H9 (cell line): ENCODE measurements at regions not wholly inside any gene's neighbourhood (a gene's known extent, or its start where the extent isn't known, plus 50 kb on each side); places are given as distances from the start of the nearest gene placed in this dataset.

Experiments
- DNase-seq: peaks from one replicate; pipeline ENCODE4 v3.0.0-alpha.2; 2017
- H2AFZ ChIP-seq: one replicate; pipeline ENCODE4 v1.6.1; 2013; ENCODE audit warnings: mild to moderate bottlenecking, low read length, control low read depth, moderate library complexity
- H2AK5ac ChIP-seq: 2 replicates; pipeline ENCODE4 v1.6.1; 2013; ENCODE audit warnings: low read length, control low read depth, mixed read lengths; ENCODE audit not compliant: insufficient read length
- H2BK120ac ChIP-seq: one replicate; pipeline ENCODE4 v1.6.1; 2013; ENCODE audit warnings: low read depth, mild to moderate bottlenecking, low read length, control low read depth, inconsistent platforms; ENCODE audit not compliant: poor library complexity, severe bottlenecking
- H2BK12ac ChIP-seq: 2 replicates; pipeline ENCODE4 v1.6.1; 2013; ENCODE audit warnings: low read length, control low read depth, mixed read lengths, low read depth; ENCODE audit not compliant: insufficient read length
- H2BK15ac ChIP-seq: 2 replicates; pipeline ENCODE4 v1.6.1; 2013; ENCODE audit warnings: low read depth, low read length, control low read depth
- H2BK20ac ChIP-seq: one replicate; pipeline ENCODE4 v1.6.1; 2013; ENCODE audit warnings: low read depth, mild to moderate bottlenecking, low read length, control low read depth, inconsistent platforms; ENCODE audit not compliant: poor library complexity, severe bottlenecking
- H2BK5ac ChIP-seq: 2 replicates; pipeline ENCODE4 v1.6.1; 2013; ENCODE audit warnings: low read length, control low read depth, mixed read lengths; ENCODE audit not compliant: insufficient read length
- H3K14ac ChIP-seq: 2 replicates; pipeline ENCODE4 v1.6.1; 2013; ENCODE audit warnings: low read length, control low read depth; ENCODE audit not compliant: insufficient read depth
- H3K18ac ChIP-seq: 2 replicates; pipeline ENCODE4 v1.6.1; 2013; ENCODE audit warnings: low read depth, mild to moderate bottlenecking, mixed read lengths, low read length, control low read depth; ENCODE audit not compliant: insufficient read length
- H3K23ac ChIP-seq: 2 replicates; pipeline ENCODE4 v1.6.1; 2013; ENCODE audit warnings: low read length, control low read depth, mixed read lengths, low read depth; ENCODE audit not compliant: insufficient read length
- H3K23me2 ChIP-seq: 2 replicates; pipeline ENCODE4 v1.6.1; 2013; ENCODE audit warnings: low read depth, mild to moderate bottlenecking, mixed read lengths, low read length, control low read depth; ENCODE audit not compliant: insufficient read length, poor library complexity, severe bottlenecking
- H3K27ac ChIP-seq: 2 replicates; pipeline ENCODE4 v1.5.1; 2013; ENCODE audit warnings: low read length, control low read depth, mixed read lengths, low read depth; ENCODE audit not compliant: insufficient read length
- H3K27me3 ChIP-seq: 2 replicates; pipeline ENCODE4 v1.6.1; 2013; ENCODE audit warnings: low read length, control low read depth, inconsistent platforms; ENCODE audit not compliant: insufficient read depth
- H3K4ac ChIP-seq: 2 replicates; pipeline ENCODE4 v1.6.1; 2013; ENCODE audit warnings: low read depth, mild to moderate bottlenecking, control low read depth, inconsistent platforms, low read length, moderate library complexity
- H3K4me1 ChIP-seq: 2 replicates; pipeline ENCODE4 v1.6.1; 2013; ENCODE audit warnings: low read length, control low read depth, inconsistent platforms; ENCODE audit not compliant: insufficient read depth
- H3K4me2 ChIP-seq: 2 replicates; pipeline ENCODE4 v1.6.1; 2013; ENCODE audit warnings: low read length, control low read depth, mixed read lengths; ENCODE audit not compliant: insufficient read length, insufficient read depth
- H3K56ac ChIP-seq: 2 replicates; pipeline ENCODE4 v1.6.1; 2013; ENCODE audit warnings: low read depth, mild to moderate bottlenecking, mixed read lengths, low read length, control low read depth; ENCODE audit not compliant: insufficient read length
- H3K79me1 ChIP-seq: 2 replicates; pipeline ENCODE4 v1.6.1; 2013; ENCODE audit warnings: low read depth, mild to moderate bottlenecking, moderate library complexity, low read length, control low read depth, inconsistent platforms; ENCODE audit not compliant: insufficient read depth, poor library complexity, severe bottlenecking
- H3K79me2 ChIP-seq: 2 replicates; pipeline ENCODE4 v1.6.1; 2013; ENCODE audit warnings: low read length, control low read depth, inconsistent platforms; ENCODE audit not compliant: insufficient read depth
- H3K9ac ChIP-seq: 2 replicates; pipeline ENCODE4 v1.6.1; 2013; ENCODE audit warnings: low read length, control low read depth, mixed read lengths; ENCODE audit not compliant: insufficient read length; ENCODE audit errors: extremely low read depth
- H3K9me3 ChIP-seq: one replicate; pipeline ENCODE4 v1.6.1; 2013; ENCODE audit warnings: low read depth, low read length, inconsistent platforms; ENCODE audit not compliant: control insufficient read depth
- H3T11ph ChIP-seq: one replicate; pipeline ENCODE4 v1.6.1; 2013; ENCODE audit warnings: mild to moderate bottlenecking, low read length, control low read depth, inconsistent platforms
- H4K20me1 ChIP-seq: one replicate; pipeline ENCODE4 v1.6.1; 2013; ENCODE audit not compliant: control insufficient read depth, insufficient read length, insufficient read depth
- H4K5ac ChIP-seq: 2 replicates; pipeline ENCODE4 v1.6.1; 2013; ENCODE audit warnings: low read depth, mild to moderate bottlenecking, mixed read lengths, low read length, control low read depth; ENCODE audit not compliant: insufficient read length
- H4K8ac ChIP-seq: replicated peaks from 2 replicates; pipeline ENCODE4 v1.6.1; 2013; ENCODE audit warnings: low read length, control low read depth, mixed read lengths, low read depth; ENCODE audit not compliant: insufficient read length
- H4K91ac ChIP-seq: 2 replicates; pipeline ENCODE4 v1.6.1; 2013; ENCODE audit warnings: low read depth, mild to moderate bottlenecking, moderate library complexity, mixed read lengths, low read length, control low read depth; ENCODE audit not compliant: insufficient read length
- H3K27ac Mint-ChIP-seq, 3 experiments: 2 replicates in 2 of 3; 3 replicates in 1 of 3; pipeline ENCODE4 v1.8.0; 2020 to 2021; ENCODE audit warnings: mixed read lengths in 3 of 3, mild to moderate bottlenecking in 1 of 3, moderate library complexity in 1 of 3
- H3K27me3 Mint-ChIP-seq: 2 replicates; pipeline ENCODE4 v1.8.0; 2021; ENCODE audit warnings: low read depth, mild to moderate bottlenecking, moderate library complexity, mixed read lengths
- H3K36me3 Mint-ChIP-seq, 3 experiments: 2 replicates in 2 of 3; 3 replicates in 1 of 3; pipeline ENCODE4 v1.8.0; 2020 to 2021; ENCODE audit warnings: low read depth in 3 of 3, mixed read lengths in 3 of 3; ENCODE audit not compliant: insufficient read depth in 1 of 3
- H3K4me1 Mint-ChIP-seq, 2 experiments: 2 replicates each; pipeline ENCODE4 v1.8.0; 2020; ENCODE audit warnings: mixed read lengths in 2 of 2
- H3K4me3 Mint-ChIP-seq, 2 experiments: 2 replicates in 1 of 2; 3 replicates in 1 of 2; pipeline ENCODE4 v1.8.0; 2020 to 2021; ENCODE audit warnings: mild to moderate bottlenecking in 2 of 2, mixed read lengths in 2 of 2, moderate library complexity in 1 of 2
- H3K9me3 Mint-ChIP-seq, 2 experiments: 2 replicates in 1 of 2; 3 replicates in 1 of 2; pipeline ENCODE4 v1.8.0; 2020; ENCODE audit warnings: mild to moderate bottlenecking in 2 of 2, mixed read lengths in 2 of 2, moderate library complexity in 1 of 2
- WGBS: extraction: QIAGEN DNeasy Blood & Tissue Kit; methylation state at CpG from one replicate; pipeline ENCODE4 v1.1.7; 2013; ENCODE audit warnings: missing lambda C conversion rate, low lambda C conversion rate, mixed read lengths; ENCODE audit not compliant: insufficient read length; ENCODE audit errors: extremely low coverage; 5-methylcytosine and 5-hydroxymethylcytosine counted together
- TF ChIP-seq, protein P1 (sequence below): fragments of 200-600 bp; sonication (generic); conservative IDR thresholded peaks from 3 replicates; pipeline ENCODE4 v1.8.0; 2021; ENCODE audit warnings: antibody characterized with exemption, mild to moderate bottlenecking

DNA sequence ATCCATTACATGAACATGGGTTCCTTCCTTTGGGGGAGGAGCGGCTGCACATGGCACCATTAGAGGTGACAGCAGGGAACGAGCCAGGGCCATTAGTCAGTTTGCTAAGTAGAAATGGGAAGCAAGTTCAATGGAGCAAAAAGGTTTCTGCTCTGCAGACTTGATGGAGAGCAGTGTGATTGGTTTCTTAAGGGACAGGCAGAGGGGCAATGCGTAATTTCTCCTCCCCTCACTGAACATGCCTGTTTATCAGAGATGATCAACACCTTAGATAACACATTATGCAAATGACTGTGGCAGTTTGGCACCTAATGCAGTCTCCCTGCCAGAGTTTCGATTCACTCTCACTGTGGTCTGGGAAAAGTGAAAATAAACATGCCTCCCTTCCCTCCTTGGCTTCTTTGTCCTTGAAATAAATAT is 414.5 kb downstream of the STK39 start:
- Mint-ChIP-seq H3K36me3 (peaks cover 27 to 41% (median 29%) of the 10 kb centered on the region in 3 experiments), H3K9me3 (peaks cover 22 to 24% of the 10 kb centered on the region in 2 experiments), H3K27ac (peak overlapping the region in 1 of 3 experiments; percentile 62; a peak in 1 of 7 replicates), H3K4me3 (no peak overlapping the region), H3K4me1 (peaks cover 10 to 16% of the 10 kb centered on the region in 2 experiments), H3K27me3 (no peaks in the 10 kb centered on the region)
- no CpG with 5 or more reads among the region's 4 CpGs for WGBS
- H4K91ac ChIP-seq = no peak overlapping the region
- H3K56ac ChIP-seq = no peak overlapping the region
- H3K18ac ChIP-seq = no peak overlapping the region
- no peaks in the 10 kb centered on the region for H3K4me1 ChIP-seq
- no peaks in the 10 kb centered on the region for H3K79me1 ChIP-seq
- no peaks in the 10 kb centered on the region for H3K23me2 ChIP-seq
- H4K20me1 ChIP-seq = no peaks in the 10 kb centered on the region
- H2AK5ac ChIP-seq = no peak overlapping the region
- H3K14ac ChIP-seq = no peak overlapping the region
- no peaks in the 10 kb centered on the region for H3K9me3 ChIP-seq
- H3K27me3 ChIP-seq = no peaks in the 10 kb centered on the region
- no peak for DNase-seq
- H2BK5ac ChIP-seq = no peak overlapping the region
- H2BK120ac ChIP-seq = no peak overlapping the region
- TF ChIP-seq, protein P1, sequence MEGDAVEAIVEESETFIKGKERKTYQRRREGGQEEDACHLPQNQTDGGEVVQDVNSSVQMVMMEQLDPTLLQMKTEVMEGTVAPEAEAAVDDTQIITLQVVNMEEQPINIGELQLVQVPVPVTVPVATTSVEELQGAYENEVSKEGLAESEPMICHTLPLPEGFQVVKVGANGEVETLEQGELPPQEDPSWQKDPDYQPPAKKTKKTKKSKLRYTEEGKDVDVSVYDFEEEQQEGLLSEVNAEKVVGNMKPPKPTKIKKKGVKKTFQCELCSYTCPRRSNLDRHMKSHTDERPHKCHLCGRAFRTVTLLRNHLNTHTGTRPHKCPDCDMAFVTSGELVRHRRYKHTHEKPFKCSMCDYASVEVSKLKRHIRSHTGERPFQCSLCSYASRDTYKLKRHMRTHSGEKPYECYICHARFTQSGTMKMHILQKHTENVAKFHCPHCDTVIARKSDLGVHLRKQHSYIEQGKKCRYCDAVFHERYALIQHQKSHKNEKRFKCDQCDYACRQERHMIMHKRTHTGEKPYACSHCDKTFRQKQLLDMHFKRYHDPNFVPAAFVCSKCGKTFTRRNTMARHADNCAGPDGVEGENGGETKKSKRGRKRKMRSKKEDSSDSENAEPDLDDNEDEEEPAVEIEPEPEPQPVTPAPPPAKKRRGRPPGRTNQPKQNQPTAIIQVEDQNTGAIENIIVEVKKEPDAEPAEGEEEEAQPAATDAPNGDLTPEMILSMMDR = no peak
- H2BK12ac ChIP-seq = no peak overlapping the region
- H3K4ac ChIP-seq = no peak overlapping the region
- no peaks in the 10 kb centered on the region for H3K79me2 ChIP-seq
- no peak overlapping the region for H3K9ac ChIP-seq
- H3T11ph ChIP-seq = no peak overlapping the region
- H2BK20ac ChIP-seq = no peak overlapping the region
- no peak overlapping the region for H3K23ac ChIP-seq
- no peak overlapping the region for H3K4me2 ChIP-seq
- no peak overlapping the region for H4K5ac ChIP-seq
- no peak overlapping the region for H3K27ac ChIP-seq
- H4K8ac ChIP-seq = no peak overlapping the region
- no peak overlapping the region for H2BK15ac ChIP-seq
- no peak overlapping the region for H2AFZ ChIP-seq
